Epithelial cell of proximal tubule (primary cell): ENCODE measurements at regions not wholly inside any gene's neighbourhood (a gene's known extent, or its start where the extent isn't known, plus 50 kb on each side); places are given as distances from the start of the nearest gene placed in this dataset.

Experiments used
- DNase-seq: peaks from one replicate; pipeline ENCODE4 v3.0.0-alpha.2; 2011; ENCODE audit warnings: low read depth
- H3K4me3 ChIP-seq: 2 replicates; pipeline ENCODE4 v1.5.1; 2011; ENCODE audit warnings: low read depth, mild to moderate bottlenecking, low read length
- TF ChIP-seq, protein P1 (sequence below): conservative IDR thresholded peaks from 2 replicates; pipeline ENCODE4 v1.5.1; 2012; ENCODE audit warnings: low read depth, mild to moderate bottlenecking, low read length

DNA sequence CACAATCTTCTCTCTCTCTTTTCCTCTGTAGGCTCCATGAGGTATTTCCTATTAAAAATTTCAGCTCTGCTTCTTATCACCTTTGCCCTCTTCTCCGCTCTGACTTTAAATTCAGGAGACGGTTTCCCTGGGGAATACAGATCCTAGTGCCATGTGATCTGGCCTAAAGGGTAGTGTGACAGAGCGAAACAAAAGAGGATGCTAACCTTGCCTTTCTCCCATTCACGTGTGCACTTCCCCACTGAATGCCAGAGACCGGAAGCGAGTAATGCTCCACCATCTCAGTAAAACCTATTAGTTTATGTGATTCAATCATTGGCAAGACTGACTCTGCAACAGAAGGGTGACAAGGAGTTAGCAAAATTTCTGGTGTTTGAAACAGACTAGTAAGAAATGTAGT, 358.3 kb downstream of the ZNF521 start:
- H3K4me3 ChIP-seq, result no peak overlapping the region
- TF ChIP-seq, protein P1, sequence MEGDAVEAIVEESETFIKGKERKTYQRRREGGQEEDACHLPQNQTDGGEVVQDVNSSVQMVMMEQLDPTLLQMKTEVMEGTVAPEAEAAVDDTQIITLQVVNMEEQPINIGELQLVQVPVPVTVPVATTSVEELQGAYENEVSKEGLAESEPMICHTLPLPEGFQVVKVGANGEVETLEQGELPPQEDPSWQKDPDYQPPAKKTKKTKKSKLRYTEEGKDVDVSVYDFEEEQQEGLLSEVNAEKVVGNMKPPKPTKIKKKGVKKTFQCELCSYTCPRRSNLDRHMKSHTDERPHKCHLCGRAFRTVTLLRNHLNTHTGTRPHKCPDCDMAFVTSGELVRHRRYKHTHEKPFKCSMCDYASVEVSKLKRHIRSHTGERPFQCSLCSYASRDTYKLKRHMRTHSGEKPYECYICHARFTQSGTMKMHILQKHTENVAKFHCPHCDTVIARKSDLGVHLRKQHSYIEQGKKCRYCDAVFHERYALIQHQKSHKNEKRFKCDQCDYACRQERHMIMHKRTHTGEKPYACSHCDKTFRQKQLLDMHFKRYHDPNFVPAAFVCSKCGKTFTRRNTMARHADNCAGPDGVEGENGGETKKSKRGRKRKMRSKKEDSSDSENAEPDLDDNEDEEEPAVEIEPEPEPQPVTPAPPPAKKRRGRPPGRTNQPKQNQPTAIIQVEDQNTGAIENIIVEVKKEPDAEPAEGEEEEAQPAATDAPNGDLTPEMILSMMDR, result no peak
- DNase-seq, result no peak

DNA sequence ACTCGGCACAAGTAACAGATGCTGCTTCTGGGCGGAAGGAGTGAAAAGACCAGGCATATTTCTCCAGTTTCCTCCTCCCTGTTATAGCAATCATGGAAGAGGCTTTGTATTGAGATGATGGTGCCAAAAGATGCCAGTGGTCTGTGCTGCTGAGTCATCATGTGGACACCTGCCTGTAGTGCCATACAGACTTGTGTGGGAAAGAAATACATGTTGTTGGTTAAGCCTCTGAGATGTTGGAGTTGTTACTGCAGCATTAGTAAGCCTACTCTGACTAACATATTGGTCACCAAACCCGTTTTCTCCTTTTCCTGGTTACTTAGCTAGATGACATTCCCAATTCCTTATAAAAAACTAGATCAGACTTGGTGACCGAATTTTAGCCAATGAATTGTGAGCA, 356.9 kb downstream of the ZNF521 start:
- H3K4me3 ChIP-seq, result no peak overlapping the region
- TF ChIP-seq, protein P1, result no peak
- DNase-seq, result no peak

DNA sequence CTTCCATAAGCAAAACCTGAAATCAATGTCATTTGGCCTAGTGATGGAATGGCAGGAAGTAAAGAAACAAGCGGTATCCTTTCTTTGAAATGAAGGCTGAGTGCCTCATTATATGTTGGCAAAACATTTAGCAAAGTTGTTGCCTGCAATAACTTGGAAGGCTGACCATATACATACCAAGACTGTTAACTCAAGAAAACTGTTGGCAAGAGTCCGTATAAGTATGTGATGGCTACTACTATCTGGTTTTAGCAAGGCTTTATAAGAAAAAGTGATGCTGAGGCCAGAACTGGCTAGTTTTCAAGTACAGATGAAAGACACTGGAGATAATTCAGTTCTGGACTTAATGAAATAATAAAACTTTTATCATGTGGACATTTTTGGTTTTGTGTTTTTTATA, 356.2 kb downstream of the ZNF521 start:
- no peak overlapping the region for H3K4me3 ChIP-seq
- DNase-seq, result no peak
- TF ChIP-seq, protein P1, result no peak

DNA sequence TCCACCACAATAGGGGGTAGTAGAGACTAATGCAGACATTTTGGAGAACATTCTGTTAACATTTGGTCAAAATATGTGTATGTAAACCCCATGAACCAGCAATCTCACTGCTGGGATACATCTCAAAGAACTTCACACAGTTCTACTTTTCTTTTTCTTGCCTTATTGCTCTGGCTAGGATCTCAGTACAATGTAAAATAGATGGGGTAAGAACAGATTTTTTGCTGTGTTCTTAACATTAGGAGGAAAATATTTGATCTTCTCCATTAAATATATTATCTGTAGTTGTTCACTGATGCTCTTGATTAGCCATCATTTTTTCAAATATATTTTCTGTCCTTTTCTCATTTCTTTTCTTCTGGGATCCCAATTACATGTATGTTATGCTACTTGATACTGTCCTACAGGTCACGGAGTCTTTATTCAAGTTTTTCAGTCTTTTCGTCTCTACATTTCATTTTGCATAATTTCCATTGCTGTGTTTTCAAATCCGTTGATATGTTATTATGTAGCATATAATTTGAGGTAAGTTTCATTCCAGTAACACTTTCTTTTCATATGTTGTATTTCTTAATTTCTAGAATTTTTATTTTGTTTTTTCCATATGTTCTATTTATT, 352.2 kb downstream of the ZNF521 start:
- DNase-seq, result no peak
- no peak overlapping the region for H3K4me3 ChIP-seq
- TF ChIP-seq, protein P1, result no peak

DNA sequence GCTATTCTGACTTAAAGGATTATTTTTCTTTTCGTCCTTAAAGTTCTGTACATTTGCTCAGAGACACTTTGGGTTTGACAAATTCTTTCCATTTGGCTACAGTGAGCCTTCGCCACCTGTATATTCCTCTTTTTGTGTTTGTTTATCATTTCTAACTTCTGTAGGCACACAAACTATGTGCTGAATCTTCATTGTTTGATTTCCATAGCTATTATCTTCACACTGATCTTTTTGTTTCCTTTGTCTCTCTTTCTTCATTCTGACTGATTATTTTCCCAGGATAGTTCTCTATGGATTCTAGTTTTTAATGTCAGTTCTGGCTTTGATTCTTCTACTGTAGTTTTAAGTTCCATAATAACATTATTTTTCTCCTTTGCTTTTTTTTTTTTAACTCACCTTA, 350.2 kb downstream of the ZNF521 start:
- no peak for DNase-seq
- TF ChIP-seq, protein P1, result no peak
- no peak overlapping the region for H3K4me3 ChIP-seq

DNA sequence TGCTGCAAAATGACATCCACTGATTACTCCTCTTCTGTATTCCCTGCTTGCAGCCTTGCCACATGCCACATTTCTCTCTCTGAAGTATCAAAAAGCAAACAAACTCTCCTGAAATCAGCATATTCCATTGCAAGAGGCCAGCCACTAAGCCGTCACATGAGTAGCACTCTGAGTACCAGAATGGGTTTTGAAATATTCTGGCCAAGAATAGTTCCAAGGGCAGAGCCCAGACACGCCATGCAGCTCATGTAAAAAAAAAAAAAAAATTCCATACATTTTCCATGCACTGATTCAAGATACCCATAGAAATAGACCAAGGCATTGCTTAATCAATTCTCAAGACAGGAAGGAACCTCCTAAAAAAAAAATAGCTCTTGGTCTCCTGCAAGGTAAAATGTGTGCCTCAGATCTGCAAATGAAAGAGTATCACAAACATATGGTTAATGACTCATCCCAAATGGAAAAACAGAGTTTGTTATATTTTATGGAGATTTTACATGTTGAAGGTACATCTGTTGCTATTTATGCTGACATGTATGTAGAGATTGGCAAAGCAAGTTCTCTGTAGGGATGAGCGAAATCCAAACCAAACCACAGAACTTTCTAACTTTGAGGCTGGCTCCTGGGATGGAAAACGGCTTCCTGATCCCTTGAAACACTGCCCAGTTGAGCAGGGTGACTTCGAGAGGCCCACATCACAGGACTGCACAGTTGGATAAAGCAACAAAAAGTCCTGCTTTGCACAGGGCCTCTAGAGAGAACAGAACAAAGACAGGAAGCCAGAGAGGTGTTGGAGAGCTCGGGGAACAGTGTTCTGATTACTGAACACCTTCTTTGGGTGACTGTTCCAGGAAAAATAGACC, 346.2 kb downstream of the ZNF521 start:
- TF ChIP-seq, protein P1, result no peak
- H3K4me3 ChIP-seq, result no peak overlapping the region
- no peak for DNase-seq
